Transverse colon (tissue), 4 donors: ENCODE measurements at regions not wholly inside any gene's neighbourhood (a gene's known extent, or its start where the extent isn't known, plus 50 kb on each side); places are given as distances from the start of the nearest gene placed in this dataset.
"Not testable (repeated sequence)": the region's sequence is repeated elsewhere in the genome, so short reads cannot be mapped to it uniquely, and the experiment has no call there.

ENCODE experiments used
- EP300 ChIP-seq: sonication (generic); formaldehyde crosslinking; IDR thresholded peaks from one replicate; pipeline ENCODE4 v1.6.1; 2017; ENCODE audit warnings: antibody characterized with exemption, low read depth
- POLR2A ChIP-seq: fragments of 450-650 bp; IDR thresholded peaks from one replicate; pipeline ENCODE4 v1.6.1; 2016; ENCODE audit warnings: antibody characterized with exemption, mild to moderate bottlenecking, moderate library complexity
- POLR2AphosphoS5 ChIP-seq, 3 donors: sonication (generic); formaldehyde crosslinking; IDR thresholded peaks; one replicate each; pipeline ENCODE4 v1.6.1; 2016; ENCODE audit warnings: antibody characterized with exemption in 3 of 3
- TF ChIP-seq, protein P1 (sequence below), 5 experiments: fragments of 200-600 bp in 3 of 5; fragments of 450-650 bp in 2 of 5; sonication (generic) in 3 of 5; IDR thresholded peaks; 1 replicate in 2 of 5; 2 replicates in 3 of 5; pipeline ENCODE4 v1.5.1; 2016 to 2017; ENCODE audit warnings: antibody characterized with exemption in 5 of 5, inconsistent platforms in 3 of 5, mild to moderate bottlenecking in 2 of 5, moderate library complexity in 1 of 5

DNA sequence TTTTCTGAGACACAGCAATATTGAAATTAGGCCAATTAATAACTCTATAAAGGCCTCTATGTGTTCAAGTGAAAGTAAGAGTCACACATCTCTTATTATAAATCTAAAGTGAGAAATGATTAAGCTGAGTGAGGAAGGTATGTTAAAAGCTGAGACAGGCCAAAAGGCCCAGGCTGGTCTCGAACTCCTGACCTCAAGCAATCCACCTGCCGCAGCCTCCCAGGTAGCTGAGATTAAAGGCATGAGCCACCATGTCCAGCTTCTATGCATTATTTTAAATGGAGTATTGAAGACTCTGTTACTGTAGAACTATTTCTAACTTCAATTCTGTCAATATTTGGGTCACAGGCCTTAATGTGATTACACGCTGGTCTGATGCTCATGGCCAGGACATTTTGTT is 1706.9 kb downstream of the SPATA31A7 start:
- TF ChIP-seq, protein P1, sequence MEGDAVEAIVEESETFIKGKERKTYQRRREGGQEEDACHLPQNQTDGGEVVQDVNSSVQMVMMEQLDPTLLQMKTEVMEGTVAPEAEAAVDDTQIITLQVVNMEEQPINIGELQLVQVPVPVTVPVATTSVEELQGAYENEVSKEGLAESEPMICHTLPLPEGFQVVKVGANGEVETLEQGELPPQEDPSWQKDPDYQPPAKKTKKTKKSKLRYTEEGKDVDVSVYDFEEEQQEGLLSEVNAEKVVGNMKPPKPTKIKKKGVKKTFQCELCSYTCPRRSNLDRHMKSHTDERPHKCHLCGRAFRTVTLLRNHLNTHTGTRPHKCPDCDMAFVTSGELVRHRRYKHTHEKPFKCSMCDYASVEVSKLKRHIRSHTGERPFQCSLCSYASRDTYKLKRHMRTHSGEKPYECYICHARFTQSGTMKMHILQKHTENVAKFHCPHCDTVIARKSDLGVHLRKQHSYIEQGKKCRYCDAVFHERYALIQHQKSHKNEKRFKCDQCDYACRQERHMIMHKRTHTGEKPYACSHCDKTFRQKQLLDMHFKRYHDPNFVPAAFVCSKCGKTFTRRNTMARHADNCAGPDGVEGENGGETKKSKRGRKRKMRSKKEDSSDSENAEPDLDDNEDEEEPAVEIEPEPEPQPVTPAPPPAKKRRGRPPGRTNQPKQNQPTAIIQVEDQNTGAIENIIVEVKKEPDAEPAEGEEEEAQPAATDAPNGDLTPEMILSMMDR (IDR thresholded peaks at IDR 0.05), result not testable (repeated sequence)
- TF ChIP-seq EP300; POLR2AphosphoS5 (IDR thresholded peaks at IDR 0.05); POLR2A: not testable (repeated sequence)
